ENCODE measurements at regions not wholly inside any gene's neighbourhood (a gene's known extent, or its start where the extent isn't known, plus 50 kb on each side); places are given as distances from the start of the nearest gene placed in this dataset.

DNA sequence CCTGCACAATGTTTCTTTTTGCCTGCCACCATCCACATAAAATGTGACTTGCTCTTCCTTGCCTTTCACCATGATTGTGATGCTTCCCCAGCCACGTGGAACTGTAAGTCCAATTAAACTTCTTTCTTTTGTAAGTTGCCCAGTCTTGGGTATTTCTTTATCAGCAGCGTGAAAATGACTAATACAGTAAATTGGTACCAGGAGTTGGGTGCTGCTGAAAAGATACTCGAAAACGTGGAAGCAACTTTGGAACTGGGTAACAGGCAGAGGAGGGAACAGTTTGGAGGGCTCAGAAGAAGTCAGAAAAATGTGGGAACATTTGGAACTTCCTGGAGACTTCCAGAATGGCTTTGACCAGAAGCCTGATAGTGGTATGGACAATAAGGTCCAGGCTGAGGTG is 425.3 kb downstream of the GPATCH2 start:
- no peak for DNase-seq (ENCODE audit: low spot score)

DNA sequence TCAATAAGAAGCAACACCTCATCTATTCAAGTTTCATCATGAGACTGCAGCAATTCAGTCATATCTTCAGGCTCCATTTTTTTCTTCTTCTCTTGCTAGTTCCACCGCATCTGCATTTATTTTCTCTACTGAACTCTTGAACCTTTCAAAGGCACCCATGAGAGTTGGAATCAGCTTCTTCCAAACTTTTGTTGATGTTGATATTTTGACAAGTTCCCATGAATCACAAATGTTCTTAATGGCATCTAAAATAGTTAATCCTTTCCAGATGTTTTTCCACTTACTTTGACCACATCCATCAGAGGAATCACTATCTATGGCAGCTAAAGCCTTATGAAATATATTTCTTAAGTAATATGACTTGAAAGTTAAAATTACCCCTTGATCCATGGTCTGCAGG is 434.3 kb downstream of the GPATCH2 start:
- no peak for DNase-seq (ENCODE audit: low spot score)

DNA sequence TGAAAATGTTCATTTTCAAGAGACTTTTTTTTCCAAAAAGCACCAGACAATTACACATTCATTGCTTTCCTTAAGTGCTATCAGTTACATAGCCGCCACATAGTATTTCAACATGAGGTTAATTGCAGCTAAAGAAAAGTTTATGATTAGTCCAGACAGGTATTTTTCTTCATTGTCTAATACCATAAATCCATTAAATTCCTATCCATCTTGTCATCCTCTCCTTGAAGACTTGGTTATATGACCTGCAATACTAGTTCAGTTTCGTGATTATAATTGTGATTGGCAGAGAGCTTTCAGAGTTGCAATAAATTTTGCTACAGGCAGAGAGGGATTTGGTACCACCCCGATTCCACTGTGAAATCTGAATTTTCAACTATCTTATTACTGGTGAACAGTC is 437.7 kb downstream of the GPATCH2 start:
- DNase-seq (ENCODE audit: low spot score): no peak

DNA sequence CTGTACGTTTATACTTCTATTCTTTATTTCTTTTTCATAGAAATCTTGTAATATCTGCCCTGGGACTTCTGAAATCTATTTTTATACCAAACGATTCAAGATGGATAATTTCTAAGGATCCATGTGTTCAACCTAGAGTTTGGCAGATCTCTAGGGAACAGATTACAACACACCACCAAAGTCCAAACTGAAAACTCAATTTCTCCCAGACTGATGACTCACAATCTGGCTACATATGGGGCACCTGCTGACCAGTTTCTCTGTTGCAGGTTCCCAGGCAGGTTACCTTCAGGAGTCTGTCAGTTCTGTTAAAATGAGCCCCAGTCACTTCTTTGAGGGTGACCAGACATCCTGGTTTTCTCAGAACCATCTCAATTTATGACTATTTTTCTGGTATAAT is 439.4 kb downstream of the GPATCH2 start:
- no peak for DNase-seq (ENCODE audit: low spot score)

DNA sequence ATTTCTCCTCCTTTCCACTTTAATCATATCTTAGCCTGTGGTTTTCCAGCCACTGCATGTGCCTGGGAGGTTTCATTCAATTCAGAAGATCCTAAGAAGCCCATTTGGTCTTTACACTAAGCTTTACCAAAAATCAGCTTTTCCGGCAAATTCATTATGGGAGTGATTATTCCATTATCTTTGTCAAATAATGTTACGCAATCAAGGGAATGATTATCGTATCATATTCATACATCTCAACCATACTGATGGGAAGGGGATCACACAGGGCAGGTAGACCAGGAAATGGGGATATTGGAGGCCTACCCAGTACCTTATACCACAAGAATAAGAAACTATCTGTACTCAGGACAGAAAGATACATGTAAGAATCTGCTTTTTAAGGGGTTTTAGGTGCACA is 440.5 kb downstream of the GPATCH2 start:
- DNase-seq (ENCODE audit: low spot score): no peak

DNA sequence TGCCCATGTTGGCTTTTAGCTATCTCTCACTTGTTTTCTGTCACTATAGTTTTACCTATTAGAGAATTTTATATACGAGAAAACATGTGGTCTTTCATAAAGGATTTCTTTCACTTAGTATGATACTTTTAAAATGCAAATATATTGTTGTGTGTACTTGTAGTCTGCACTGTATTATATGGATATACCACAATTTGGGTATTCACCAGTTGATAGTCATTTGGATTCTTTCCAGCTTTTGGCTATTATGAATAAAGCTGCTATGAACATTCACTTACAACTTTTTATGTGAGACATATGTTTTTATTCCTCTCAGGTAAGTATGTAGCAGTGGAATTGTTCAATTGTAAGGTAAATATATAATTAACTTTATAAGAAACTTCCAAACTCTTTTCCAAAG is 441.5 kb downstream of the GPATCH2 start:
- DNase-seq (ENCODE audit: low spot score): no peak

DNA sequence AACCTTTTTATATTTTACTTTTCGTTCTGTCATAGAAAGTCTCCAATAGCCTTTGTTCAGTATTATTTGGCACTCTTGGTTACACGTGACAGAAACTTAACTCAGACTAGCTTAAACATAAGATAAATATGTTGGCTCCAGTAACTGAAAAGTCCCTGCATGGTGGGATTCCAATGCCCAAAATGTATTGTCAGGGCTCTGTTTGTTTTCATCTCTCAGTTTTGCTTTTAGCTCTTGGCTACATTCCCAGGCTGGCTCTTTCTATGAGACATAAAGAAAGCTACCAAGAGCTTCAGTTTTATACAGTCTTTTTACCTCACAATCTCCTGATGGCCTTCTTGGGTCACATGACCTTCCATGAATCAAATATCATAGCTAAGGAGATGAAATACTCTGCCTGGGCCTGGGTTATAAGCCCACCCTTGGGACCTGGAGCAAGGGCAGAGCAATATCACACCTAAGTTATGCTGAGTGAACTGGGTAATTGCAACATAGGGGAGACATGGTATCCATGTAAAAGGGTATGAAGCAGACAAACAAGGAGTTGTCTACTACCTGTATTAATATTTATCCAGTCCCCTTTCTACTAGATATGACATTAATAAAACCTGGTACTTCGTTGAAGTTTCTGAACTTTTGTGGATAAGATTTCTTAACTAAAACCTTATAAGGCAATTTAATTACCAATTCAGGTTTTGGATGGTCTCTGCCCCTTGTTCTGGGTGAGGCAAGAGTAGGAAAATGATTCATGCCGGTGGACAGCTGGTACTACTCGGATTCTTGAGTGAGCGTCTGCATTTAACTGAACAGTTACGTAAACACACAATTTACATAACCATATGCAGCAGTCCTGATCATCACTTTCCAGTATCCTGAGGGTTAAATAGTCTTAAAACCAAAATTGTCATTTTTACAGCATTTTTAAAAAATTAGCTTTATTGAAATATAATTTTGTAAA is 442.3 kb downstream of the GPATCH2 start:
- no peak for DNase-seq (ENCODE audit: low spot score)

DNA sequence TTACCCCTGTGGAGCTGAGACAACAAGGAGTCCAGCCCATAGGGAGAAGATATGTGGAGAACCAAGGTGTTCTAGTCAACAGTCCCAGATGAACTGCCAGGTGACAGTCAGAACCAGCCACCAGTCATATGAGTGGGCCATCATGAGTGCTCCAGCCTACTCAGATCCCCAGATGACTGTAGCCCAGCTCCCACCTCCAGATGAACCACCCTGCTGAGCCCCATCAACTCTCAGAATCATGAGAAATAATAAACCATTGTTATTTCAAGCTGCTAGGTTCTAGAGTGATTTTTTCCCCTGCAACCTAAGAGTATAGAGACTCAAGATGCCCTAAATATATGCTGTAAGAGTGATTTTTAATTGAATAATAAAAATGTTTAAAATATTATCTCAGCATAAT is 444.2 kb downstream of the GPATCH2 start:
- DNase-seq (ENCODE audit: low spot score): no peak

DNA sequence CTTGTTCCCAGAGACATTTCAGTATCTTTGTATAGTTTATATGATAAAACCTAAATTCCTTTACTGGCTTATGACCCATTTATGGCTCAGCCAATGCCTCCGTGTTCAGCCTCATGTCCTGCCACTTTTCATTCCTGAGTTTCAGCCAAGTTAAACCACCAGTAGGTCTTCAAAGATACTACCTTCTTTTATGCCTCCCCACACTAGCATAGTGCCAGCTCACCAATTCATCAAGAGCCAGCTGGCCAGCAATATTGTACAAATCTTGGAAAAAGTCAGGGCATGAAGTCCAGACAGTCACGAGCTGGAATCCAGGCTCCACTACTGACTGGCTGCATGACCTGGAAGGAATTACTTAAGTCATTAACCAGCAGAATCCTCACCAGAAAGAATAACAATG is 446.0 kb downstream of the GPATCH2 start:
- no peak for DNase-seq (ENCODE audit: low spot score)

DNA sequence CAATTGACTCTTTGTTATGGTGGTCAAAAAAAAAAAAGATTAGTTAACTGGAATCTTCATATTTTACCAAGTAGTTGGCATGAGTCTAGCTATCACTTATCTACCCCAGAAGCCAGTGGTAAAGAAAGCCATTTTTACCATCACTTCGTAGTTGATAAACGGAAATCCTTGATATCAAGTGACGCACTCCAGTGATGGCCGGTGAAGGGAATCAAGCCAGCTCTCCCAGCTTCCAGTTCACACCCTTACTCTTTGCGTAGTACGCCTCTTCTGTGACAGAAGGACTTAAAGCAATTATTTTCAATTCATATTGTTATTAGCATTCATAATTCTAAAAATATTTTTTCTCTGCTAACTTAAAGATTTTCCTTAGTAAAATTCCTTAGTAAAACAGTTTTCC is 447.9 kb downstream of the GPATCH2 start:
- no peak for DNase-seq (ENCODE audit: low spot score)

DNA sequence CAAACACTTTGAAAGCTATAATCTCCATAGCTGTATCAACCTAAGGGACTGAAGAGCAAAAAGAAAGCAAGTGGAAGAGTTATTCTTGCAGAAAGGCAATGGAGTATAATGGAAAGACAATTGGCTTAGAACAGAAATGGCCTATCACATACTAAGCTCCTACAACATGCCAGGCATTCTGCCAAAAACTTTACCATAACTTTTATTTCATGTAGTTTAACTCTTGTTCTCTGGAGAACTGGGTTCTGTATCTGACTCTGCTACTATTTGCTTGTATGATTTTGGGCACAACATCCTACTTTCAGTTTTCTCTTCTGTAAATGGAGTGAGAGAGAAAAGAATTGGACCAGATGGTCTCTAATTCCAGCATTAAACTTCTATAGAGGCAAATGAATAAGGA is 449.1 kb downstream of the GPATCH2 start:
- DNase-seq (ENCODE audit: low spot score): no peak

DNA sequence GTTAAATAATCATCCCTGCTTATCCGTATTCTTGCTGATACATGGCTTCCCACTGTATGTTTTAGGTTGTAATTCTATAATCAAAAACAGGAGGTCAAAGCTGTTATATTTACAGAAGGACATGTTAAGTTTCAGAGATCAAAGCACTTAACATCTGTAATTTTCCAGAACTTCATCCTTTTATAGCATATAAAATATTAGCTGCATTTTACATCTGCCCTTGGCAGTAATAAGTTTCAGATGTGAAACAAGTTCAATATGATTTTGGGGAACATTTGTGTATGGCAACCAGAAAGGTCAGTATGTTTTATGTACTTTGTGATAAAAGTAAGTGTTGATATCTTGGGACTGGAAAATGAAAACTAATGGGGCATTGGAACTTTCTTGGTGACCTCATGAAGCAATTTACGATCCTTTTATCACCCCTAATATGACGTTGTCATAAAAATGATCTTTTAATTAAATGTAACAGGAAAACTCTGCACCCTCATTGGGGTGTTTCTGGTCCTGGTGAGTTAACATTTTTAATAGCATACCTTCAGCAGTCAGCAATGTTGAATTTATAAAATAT is 449.6 kb downstream of the GPATCH2 start:
- DNase-seq (ENCODE audit: low spot score): no peak

DNA sequence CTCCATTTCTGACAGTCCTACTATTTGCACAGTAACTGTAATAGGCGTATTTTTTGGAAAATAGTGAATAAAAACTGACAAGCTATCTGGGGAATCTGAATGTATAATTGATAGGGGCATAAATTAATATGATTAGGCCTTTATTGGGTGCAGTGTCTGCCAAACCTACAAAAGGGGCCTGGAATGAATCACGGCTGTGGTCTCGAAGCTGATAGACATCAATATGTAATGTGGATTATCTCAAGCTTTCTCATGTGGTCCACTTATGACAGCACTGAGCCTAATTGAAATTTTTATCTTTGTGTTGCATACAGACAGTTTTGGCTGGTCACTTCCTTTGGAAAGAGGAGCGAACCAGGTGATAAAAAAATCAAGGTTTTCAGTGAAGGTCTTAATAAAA is 450.4 kb downstream of the GPATCH2 start:
- DNase-seq (ENCODE audit: low spot score): no peak

DNA sequence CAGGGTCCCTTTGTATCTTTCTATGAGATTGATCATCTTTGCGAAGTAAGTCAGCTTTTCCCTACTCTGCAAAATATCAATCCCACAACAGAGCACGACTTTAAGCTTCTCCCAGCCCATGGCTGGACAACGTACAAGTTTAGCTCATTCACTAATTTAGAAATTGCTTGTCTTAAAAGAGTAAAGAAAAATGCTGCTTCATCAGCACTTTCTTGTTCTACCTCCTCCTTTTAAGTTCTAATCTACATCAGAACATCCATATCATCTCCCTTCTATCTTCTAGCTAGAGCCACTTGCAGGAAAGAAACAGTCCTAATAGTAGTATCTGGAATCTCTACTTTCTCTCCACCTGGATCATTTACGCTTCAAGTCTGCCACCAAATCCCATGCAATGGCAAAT is 441.2 kb upstream of the ESRRG start:
- DNase-seq (ENCODE audit: low spot score): no peak

DNA sequence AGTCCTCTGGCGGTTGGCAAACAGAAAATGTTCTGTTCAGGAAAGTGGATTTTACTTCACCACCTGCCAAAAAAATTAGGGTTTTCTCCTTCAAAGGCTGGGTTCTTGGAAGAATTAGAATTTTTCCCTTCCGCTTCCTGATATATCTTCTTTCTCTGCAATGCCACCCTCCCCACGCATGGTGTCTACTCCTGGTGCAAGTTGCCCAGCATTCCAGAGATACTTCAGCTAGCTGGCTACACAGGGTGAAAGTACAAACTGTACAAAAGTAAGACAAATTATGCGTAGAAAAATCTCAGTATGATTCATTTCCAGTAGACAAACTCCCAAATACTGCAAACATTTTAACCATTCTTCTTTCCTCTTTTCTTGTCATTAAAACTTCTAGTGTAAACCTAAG is 430.1 kb upstream of the ESRRG start:
- no peak for DNase-seq (ENCODE audit: low spot score)

DNA sequence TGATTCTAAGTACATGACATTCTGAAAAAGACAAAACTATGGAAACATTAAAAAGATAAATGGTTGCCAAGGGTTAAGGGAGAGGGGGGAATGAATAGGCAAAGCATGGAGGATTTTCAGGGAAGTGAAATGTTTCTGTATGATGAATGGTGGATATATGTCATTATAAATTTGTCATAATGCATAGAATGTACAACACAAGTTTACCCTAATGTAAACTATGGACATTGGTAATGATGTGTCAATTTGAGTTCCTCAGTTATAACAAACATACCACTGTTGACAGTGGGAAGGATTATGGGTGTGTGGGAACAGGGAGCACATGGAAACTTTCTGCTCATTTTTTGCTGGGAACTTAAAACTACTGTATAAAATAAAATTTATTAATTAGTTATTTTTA is 427.1 kb upstream of the ESRRG start:
- no peak for DNase-seq (ENCODE audit: low spot score)

DNA sequence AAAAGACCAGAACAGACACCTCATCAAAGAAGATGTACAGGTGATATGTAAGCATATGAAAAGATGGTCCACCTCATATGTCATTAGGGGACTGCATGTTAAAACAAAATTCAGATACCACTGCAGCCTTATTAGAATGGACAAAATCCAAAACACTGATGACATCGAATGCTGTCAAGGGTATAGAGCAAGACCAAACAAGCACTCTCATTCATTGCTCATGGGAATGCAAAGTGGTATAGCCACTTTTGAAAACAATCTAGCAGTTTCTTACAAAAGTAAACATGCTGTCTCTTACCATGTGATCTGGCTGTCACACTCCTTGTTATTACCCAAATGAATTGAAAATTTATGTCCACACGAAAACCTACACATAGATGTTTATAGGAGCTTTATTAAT is 426.6 kb upstream of the ESRRG start:
- DNase-seq (ENCODE audit: low spot score): no peak

DNA sequence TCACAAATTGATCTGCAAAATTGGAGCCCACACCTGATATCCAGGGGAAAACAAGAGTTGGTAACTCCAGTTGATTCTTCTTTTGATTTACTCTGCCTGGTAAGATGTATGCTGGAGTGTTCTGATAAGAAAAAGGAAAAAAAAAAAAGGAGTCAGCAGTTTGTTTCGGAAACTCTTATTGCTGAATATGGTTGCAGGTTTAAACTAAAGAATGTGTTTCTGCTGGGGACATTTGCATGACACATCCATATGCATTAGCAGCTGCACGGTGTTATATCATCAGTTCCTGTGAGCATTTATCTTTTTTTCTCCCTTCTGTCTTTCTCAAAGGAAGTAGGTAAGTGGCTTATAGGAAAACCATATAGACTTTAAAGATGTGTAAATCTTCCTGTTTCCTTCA is 418.5 kb upstream of the ESRRG start:
- no peak for DNase-seq (ENCODE audit: low spot score)

DNA sequence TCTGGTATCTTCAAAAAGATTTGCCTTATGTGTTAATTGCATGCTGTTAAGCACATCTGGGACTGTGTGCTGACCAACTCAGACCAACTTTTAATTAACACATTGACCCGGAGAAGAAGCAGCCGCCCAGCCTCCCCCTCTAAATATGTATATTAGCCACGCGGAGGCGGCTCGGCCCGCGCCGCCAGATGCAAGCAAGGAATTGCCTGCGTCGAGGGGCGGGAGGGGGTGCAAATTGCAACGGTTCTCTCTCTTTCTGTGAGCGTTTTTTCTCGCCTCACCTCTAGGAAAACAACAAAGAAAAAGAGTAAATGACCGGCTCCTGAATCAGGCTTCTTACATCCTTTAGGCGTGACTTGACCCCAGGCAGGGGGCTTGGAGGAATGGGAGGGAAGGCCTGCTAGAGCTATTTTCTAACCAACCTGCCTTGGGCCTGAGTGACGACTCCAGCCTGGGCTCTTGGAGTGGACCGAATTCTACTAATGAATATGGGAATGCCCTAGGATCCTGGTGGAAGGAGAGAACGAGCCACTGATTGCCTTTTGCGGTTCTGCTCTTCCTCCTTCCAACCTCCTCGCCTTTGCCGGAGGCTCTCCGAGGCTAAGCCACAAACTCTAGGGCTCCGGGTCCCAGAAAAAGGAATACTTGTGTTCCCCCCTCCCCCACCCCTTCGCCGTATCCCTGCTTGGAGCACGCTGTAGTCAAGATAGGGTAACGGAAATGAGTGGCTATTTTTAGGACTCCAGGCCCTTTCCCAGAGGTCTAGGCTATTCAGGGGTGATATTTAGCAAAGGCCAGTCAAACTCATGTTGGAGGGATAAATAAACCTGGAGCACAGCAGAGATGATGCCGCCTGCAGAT is 417.0 kb upstream of the ESRRG start:
- DNase-seq (ENCODE audit: low spot score): no peak

DNA sequence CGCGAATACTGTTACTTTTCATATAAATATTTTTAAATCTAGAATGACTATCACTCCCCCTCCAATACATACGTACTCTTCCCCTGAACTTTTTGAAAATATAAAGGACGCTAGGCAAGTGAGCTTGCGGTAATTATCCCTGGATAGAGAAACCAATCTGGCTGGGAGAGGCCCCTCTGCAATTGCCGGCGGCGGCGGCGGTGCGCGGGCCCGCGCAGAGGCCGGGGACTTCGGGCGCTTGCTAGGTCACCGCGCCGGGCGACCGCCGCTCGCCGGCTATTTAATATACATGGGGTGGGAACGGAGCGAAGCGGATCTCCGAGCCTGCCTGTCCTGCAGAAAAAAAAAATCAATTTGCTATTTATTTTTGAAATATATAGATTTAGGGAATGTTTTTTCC is 416.3 kb upstream of the ESRRG start:
- DNase-seq (ENCODE audit: low spot score): no peak

DNA sequence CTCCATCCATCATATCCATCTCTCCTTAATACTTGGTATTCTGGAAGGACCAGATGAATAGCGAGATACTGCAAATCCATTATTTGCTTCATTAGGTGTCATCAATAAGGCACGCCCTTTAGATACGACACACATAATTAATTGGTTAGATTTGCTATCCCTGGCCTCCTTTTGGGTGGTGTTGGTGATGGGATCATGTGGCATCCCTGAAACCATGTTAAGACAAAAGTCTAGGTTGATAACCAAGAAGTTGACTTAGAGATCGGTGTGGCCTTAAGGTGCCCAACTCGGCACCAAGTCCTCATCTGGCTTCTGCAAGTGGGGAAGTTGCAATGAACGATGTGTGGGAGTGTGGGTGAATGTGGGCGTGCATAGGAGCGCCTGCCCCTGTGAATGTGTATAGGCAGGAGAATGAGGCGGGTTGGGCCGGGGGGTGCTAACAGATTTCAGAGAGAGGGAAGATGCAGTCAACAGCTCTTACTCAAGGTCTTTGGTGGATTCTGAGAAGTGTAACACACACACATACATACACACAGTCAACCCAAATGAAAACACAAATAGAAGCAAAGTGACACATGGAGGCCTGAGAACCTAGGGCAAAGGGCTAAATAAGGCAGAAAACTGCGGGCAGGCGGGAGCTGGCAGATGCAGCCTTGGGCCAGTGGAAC is 415.7 kb upstream of the ESRRG start:
- DNase-seq (ENCODE audit: low spot score): no peak

DNA sequence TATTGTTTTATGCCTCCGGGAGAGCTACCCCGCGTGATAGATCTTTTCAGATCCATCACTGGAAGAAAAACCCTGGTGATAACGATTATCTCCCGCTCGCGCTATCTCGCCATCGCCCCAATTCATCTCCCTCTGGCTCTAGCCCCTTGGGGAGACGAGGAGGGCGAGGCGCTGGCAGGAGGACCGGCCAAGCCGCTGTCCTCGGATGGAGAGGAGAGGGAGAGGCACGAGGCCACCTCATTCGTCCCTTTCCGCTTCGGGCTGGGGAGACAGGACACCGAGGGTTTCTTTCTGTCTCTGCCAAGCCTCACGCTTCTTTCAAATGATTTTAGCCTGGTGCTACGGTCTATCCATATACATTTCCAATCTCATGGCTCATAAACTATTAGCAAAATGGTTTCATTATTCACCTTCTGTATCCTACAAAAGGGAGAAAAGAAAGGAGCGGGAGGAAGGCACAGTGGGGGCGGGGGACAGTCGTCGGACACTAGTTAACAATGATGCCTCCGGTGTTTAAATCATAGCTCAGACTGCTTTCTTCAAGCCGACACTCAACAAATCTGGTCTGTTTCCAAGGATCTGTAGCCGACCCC is 415.0 kb upstream of the ESRRG start:
- DNase-seq (ENCODE audit: low spot score): peak; percentile 16
